Lung (tissue), 11 donors: ENCODE measurements at regions not wholly inside any gene's neighbourhood (a gene's known extent, or its start where the extent isn't known, plus 50 kb on each side); places are given as distances from the start of the nearest gene placed in this dataset.
A peak's percentile ranks its signal among the peaks of the same experiment; 100 is the strongest.

Experiments used
- ATAC-seq: fragments of 200-7000 bp; cut with Tn5 transposase; one replicate; pipeline ENCODE4 v1.9.1; 2020; ENCODE audit warnings: moderate number of reproducible peaks; ENCODE audit not compliant: insufficient read depth, low FRiP score
- DNase-seq, 3 donors: peaks; one replicate each; pipeline ENCODE4 v3.0.0-alpha.2; 2013 to 2017
- H3K27ac ChIP-seq, 2 donors: one replicate each; pipeline ENCODE4 v1.5.1; 2013; ENCODE audit warnings: mild to moderate bottlenecking in 2 of 2, moderate library complexity in 2 of 2, control low read depth in 1 of 2, inconsistent platforms in 1 of 2, low read depth in 1 of 2, low read length in 1 of 2
- H3K27me3 ChIP-seq, 3 donors: one replicate each; pipeline ENCODE4 v1.5.1; 2013; ENCODE audit warnings: low read length in 2 of 3; ENCODE audit not compliant: control insufficient read depth in 3 of 3, insufficient read depth in 3 of 3
- H3K36me3 ChIP-seq, 4 donors: one replicate each; pipeline ENCODE4 v1.5.1; 2013; ENCODE audit warnings: low read length in 4 of 4, mild to moderate bottlenecking in 1 of 4, moderate library complexity in 1 of 4; ENCODE audit not compliant: control insufficient read depth in 4 of 4, insufficient read depth in 4 of 4
- H3K4me1 ChIP-seq, 5 donors: one replicate each; pipeline ENCODE4 v1.5.1; 2013; ENCODE audit warnings: low read length in 5 of 5, mild to moderate bottlenecking in 2 of 5, moderate library complexity in 1 of 5; ENCODE audit not compliant: control insufficient read depth in 5 of 5, insufficient read depth in 5 of 5
- H3K4me3 ChIP-seq: one replicate; pipeline ENCODE4 v1.5.1; 2013; ENCODE audit warnings: mild to moderate bottlenecking, control low read depth, moderate library complexity
- H3K9ac ChIP-seq, 2 donors: one replicate each; pipeline ENCODE4 v1.5.1; 2013; ENCODE audit warnings: low read length in 2 of 2, control low read depth in 1 of 2; ENCODE audit not compliant: insufficient read depth in 1 of 2
- H3K9me3 ChIP-seq, 4 donors: one replicate each; pipeline ENCODE4 v1.5.1; 2013; ENCODE audit warnings: low read length in 3 of 4, mild to moderate bottlenecking in 1 of 4, moderate library complexity in 1 of 4; ENCODE audit not compliant: control insufficient read depth in 4 of 4, insufficient read depth in 3 of 4
- WGBS, 2 donors: extraction: QIAGEN DNeasy Blood & Tissue Kit; methylation state at CpG; one replicate each; pipeline ENCODE4 v1.1.7; 2013; 5-methylcytosine and 5-hydroxymethylcytosine counted together
- TF ChIP-seq, protein P1 (sequence below): IDR thresholded peaks from 2 replicates; pipeline ENCODE4 v1.5.1; 2012; ENCODE audit warnings: mild to moderate bottlenecking; ENCODE audit errors: control extremely low read depth, extremely low read depth
- donor health status: control.
- donor health status: control.
- donor health status: Bipolar disorder and iron deficiency.
- donor health status: healthy.
- donor health status: DM: yes; HTN: yes; CAD: no.

DNA sequence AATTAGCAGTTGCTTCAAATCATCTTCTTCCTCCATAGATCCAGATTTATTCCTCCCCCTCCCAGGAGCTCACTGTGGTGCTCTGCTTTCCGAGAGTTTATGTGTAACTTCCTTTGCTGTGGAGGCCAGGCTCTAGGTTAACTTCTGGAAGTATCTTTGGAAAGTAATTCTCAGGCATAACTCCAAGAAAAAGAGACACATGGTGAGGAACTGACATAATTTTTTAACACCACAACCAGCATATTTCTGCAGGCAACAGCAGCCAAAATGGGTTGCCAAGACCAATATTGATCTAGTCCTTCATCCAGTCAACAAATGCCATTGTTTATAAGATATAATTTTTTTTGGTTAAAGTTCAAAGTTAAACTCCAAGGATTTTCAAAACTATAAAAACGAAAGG is 114.5 kb upstream of the RBPJ start:
- Histone ChIP-seq H3K27me3 (no peaks in the 10 kb centered on the region), H3K36me3 (no peaks in the 10 kb centered on the region), H3K9ac (no peak overlapping the region), H3K4me1 (peaks cover 0 to 21% (median 4%) of the 10 kb centered on the region in 5 donors), H3K27ac (no peak overlapping the region), H3K4me3 (no peak overlapping the region), H3K9me3 (peaks cover 0 to 4% (median 0%) of the 10 kb centered on the region in 4 donors)
- TF ChIP-seq, protein P1, sequence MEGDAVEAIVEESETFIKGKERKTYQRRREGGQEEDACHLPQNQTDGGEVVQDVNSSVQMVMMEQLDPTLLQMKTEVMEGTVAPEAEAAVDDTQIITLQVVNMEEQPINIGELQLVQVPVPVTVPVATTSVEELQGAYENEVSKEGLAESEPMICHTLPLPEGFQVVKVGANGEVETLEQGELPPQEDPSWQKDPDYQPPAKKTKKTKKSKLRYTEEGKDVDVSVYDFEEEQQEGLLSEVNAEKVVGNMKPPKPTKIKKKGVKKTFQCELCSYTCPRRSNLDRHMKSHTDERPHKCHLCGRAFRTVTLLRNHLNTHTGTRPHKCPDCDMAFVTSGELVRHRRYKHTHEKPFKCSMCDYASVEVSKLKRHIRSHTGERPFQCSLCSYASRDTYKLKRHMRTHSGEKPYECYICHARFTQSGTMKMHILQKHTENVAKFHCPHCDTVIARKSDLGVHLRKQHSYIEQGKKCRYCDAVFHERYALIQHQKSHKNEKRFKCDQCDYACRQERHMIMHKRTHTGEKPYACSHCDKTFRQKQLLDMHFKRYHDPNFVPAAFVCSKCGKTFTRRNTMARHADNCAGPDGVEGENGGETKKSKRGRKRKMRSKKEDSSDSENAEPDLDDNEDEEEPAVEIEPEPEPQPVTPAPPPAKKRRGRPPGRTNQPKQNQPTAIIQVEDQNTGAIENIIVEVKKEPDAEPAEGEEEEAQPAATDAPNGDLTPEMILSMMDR: no peak
- 32 to 48% methylated on average over 2 of the region's 2 CpGs for WGBS, 2 donors
- DNase-seq (peak; percentile 42 to 93 (median 89)), ATAC-seq (no peak)

DNA sequence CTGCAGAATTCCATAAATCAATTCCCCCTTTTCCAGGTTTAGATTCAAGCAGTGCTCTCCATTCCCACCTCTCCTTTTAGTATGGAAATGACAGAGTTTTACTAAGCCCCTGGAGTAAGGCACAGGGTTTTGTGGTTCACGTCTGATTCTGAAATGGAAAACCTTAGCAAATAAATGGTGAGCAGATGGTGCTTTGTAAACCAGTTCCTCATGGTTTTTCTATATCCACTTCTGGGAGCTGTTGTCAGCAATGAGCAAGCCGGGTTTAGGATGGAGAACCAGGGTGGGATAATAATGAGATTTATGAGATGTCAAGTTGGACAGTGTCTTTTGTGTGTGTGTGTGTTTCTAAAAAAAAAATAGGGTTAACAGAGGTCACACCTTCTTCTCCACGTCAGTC is 113.8 kb upstream of the RBPJ start:
- no peak overlapping the region for H3K4me3 ChIP-seq
- 39 to 67% methylated on average over 3 of the region's 3 CpGs for WGBS, 2 donors

DNA sequence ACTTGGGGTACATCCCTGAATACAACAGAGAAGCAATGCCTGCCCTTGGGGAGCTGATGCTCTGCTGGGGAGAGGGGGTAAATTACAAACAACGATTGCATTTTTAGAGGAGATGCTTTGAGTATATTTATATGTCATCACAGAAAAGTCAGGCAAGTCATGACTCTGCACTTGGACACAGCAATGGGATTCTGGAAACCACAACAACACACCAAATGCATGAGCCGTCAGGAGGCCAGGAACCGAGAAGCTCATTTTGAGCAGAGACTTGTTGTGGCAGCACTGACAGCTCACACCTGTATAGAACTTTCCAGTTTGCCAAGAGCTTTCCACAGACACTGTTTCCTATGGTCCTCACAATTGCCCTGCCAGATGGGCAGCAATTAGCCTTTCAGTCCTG is 113.2 kb upstream of the RBPJ start:
- Histone ChIP-seq H3K4me1 (peaks cover 0 to 21% (median 4%) of the 10 kb centered on the region in 5 donors), H3K27ac (no peak overlapping the region), H3K9ac (no peak overlapping the region), H3K36me3 (no peaks in the 10 kb centered on the region), H3K4me3 (no peak overlapping the region), H3K9me3 (peaks cover 0 to 4% (median 0%) of the 10 kb centered on the region in 4 donors), H3K27me3 (no peaks in the 10 kb centered on the region)
- ATAC-seq: no peak
- TF ChIP-seq, protein P1: no peak
- WGBS, 2 donors: 73 to 77% methylated on average over 3 of the region's 3 CpGs
- DNase-seq: no peak

More for the DNA sequence above, 113.8 kb upstream of the RBPJ start:
- H3K9ac ChIP-seq: peak overlapping the region in 1 of 2 donors; percentile 11
- ATAC-seq: no peak
- H3K27me3 ChIP-seq: no peaks in the 10 kb centered on the region
- no peak overlapping the region for H3K27ac ChIP-seq
- TF ChIP-seq, protein P1: no peak
- H3K4me1 ChIP-seq: peaks cover 0 to 21% (median 4%) of the 10 kb centered on the region in 5 donors
- DNase-seq: no peak
- peaks cover 0 to 4% (median 0%) of the 10 kb centered on the region in 4 donors for H3K9me3 ChIP-seq
- no peaks in the 10 kb centered on the region for H3K36me3 ChIP-seq
